HG03139 (cell line): ENCODE measurements at regions not wholly inside any gene's neighbourhood (a gene's known extent, or its start where the extent isn't known, plus 50 kb on each side); places are given as distances from the start of the nearest gene placed in this dataset.

Experiments used
- ATAC-seq: cut with Tn5 transposase; IDR thresholded peaks from one replicate; pipeline ENCODE4 v1.9.1; 2021; ENCODE audit not compliant: unreplicated experiment

- no peak for ATAC-seq
Measured at GRCh38 chr1:48055876-48056764, 58.9 kb upstream of the TRABD2B start.

DNA sequence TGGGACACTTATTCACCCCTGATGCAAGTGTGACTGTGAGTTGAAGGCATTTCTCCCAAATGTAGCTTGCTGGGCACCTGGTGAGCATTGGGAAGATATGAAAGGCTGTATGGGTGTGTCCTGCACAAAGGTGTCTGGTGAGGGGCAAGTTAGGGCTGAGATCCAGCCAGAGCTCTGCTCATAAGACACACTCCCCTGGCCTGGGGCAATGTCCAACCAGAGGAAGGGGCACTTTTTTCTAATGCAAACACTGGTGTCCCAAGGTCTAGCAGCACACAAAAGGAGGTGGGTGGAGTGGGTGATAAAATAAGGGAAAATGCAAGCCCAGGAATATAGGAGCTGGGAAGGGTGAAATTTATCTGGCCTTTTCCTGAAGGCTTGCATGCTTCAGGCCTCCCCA lies 57.0 kb upstream of the TRABD2B start:
- no peak for ATAC-seq

- ATAC-seq, result no peak
Measured at GRCh38 chr1:48052923-48053291, 55.7 kb upstream of the TRABD2B start.

GRCh38 chr1:48051466-48052126 lies 54.4 kb upstream of the TRABD2B start:
- no peak for ATAC-seq

DNA sequence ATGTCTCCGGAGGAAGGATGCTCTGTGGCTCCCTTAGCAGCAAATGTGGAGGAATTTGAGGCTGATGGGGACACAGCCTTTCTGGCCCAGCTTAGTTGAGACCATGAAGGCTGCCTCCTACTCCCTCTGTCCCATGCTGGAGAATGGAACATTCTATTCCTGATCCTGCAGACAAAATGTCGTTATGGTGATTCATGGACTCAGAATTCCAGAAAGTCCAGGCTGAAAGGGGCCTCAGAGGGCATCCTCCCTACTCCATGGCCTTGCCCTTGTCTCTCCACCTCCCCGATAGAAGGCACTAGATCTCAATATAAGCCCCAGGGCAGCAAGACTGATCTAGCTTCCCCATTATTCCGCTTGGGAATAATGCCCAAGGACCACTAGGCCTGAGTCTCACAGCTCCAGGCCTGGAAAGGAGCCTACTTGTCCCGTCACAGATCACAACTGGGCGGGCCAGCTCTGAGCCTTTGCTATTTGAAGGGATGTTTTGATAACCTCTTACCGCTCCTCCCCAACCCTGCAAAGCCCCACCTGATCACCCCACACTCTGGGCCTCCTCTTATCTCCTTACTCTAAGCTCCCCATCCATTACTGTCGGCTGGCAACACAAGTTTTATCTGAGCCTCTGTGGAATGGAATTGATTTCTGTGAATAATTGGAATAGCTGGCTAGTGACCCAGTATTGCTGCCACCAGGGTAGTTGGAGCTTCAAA lies 52.8 kb upstream of the TRABD2B start:
- ATAC-seq, result no peak

DNA sequence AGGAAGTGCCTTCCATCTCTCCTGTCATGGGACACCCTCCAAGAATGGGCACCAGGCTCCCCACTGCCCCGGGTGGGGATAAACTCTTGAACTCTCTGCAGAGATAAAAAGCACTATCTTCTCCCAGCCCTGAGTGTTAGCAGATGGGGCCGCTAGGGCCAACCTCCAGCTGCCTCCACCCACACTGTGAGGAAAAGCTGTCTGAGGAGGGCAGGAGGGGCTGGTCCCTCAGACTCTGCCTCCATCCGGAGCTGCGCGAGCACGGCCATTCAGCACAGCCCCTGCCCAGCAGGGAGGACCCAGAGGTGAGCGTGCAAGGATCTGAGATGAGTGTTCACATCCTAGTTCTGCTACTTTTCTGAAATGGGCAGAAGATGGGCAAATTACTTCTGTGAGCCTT lies 51.8 kb upstream of the TRABD2B start:
- no peak for ATAC-seq

DNA sequence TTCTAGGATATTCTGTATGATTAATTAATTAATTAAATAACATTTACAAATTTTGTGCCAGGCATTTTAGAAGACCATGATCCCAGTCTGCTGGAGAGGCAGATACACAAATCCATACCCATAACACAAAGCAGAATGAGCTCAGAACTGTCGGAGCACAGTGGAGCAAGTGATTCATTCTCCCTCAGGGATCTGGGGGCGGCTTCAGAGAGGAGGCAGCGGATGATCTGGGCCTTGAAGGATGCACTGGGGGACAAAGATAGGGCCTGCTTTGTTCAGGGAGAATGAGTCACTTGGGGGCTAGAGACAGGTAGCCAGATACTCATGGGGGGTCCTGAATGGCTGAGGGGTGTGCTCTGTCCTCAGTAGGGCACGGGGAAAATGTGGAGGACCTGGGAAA lies 50.9 kb upstream of the TRABD2B start:
- no peak for ATAC-seq

DNA sequence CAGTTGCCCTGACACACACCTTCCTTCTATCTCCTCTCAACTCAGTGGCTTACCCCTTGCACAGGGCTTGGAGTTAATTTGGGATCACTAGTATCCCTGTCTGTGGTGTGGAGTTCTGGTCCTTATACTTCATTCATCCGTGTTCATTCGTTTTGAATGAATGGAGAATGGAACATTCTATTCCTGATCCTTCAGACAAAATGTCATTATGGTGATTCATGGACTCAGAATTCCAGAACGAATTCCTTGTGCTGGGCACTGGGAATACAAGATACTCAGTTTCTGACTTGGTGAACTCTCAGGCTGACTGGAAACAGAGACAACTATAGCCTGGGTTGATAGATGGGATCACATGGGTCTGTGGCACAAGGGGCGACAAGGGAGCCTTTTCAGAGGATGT lies 49.9 kb upstream of the TRABD2B start:
- ATAC-seq, result no peak
